Dermis blood vessel endothelial cell (primary cell): ENCODE measurements at regions not wholly inside any gene's neighbourhood (a gene's known extent, or its start where the extent isn't known, plus 50 kb on each side); places are given as distances from the start of the nearest gene placed in this dataset.

ENCODE experiments used
- DNase-seq: peaks from one replicate; pipeline ENCODE4 v3.0.0; 2010

DNA sequence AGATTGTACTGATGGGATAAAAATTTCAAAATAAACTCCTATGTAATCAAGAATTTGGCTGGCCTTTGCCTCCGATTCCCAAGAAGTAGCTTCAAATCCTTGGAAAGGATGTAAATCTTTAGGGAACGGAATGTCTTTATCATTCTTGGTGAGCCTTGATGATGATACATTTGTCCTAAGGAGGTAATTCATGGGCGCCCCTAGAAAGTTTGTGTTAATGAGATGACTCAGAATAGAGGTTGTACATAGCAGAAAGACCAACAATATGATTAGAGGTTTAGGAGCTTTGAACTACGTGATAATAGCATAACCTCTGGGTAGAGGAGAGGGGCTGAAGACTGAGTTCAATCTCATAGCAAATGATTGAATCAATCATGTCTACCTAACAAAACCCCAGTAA is 248.6 kb upstream of the SLITRK3 start:
- no peak for DNase-seq

DNA sequence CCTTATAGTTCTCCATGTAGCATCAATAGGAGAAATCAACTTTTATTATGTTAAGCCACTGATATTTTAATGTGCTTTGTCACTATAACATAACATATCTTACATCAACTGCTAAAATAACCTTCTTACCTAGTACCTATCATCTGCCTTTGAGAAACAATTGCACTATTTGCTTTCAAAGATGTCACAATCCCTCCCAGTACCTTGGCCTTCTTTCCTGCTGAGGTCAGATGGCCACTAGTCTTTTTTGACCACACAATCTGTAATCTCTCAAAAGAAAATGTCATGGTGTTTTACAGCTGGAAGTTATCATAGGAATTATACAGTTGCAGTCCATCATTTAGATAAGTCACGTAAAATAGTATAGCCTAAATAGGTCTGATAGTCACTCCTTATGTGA is 247.5 kb upstream of the SLITRK3 start:
- no peak for DNase-seq

DNA sequence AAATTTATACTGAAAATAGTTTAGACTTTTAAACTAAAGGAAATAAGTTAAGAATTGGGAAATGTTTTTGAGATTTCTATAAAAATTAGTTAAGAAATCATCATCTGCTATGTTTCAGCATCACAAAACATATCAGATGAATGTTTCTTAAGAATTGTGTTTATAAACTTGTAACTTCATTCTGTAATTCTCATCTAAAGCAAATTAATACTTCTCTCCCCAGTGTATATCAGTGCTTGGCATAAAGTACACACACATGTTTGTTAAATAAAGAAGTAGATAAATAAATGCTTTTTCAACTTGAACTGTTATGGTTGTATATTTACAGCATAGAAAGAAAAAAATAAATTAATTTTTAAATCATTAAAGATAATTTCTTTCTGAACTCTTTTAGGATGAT is 245.9 kb upstream of the SLITRK3 start:
- DNase-seq, result no peak

DNA sequence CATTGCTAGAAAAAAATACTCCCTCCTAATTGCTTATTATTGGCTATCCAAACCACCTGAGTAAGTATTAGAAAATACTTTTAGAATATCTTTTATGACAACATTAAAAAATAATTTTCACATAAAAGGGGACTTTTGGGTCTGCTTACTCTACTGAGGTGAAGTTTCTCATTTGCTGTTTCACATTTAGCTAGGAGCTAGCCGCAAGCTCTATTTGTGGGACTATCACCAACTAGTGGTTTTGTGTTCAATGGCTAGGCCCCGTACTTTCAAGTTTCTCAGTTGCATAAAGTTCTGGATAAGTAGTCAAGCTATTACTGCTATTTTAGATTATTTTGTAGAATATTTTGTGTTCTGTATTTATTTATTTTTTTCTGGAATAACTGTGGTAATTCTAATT is 244.2 kb upstream of the SLITRK3 start:
- DNase-seq, result no peak

DNA sequence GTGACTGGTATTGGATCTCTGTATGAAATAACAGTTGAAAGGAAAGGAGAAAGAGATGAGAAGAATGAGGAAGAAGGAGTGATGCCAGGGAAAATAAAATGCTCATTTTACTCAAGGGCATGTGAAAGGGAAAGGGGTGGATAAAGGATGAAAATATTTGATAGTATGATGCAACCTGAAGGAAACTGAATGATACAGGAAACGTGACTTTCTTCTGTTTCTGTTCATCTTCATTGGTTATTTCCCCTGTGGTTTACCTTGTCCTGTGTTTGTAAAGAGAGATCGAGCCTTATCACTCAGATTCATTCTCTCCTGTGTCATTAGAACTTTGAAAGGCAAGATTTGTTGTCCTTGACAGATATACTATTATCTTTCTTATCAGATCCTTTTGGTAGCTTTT is 243.6 kb upstream of the SLITRK3 start:
- no peak for DNase-seq

DNA sequence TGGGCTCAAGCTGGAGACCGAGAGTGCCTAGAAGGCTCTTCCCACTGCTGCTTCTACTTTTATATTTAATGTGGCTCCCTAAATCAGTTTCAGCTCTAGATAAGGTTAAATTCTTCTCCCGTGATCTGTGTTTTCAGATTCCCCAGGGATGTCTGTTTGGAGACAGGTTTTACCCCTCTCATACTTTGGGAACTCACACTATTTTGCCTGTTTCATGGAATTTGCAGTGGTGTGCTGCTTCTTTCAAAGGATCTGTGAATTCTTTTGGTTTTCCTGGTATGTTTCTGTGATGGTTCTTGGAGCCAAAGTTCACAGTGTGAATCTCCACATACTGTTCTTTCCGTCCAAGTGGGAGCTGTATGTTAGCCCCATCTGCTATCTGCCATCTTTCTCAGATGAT is 238.3 kb upstream of the SLITRK3 start:
- DNase-seq, result no peak

DNA sequence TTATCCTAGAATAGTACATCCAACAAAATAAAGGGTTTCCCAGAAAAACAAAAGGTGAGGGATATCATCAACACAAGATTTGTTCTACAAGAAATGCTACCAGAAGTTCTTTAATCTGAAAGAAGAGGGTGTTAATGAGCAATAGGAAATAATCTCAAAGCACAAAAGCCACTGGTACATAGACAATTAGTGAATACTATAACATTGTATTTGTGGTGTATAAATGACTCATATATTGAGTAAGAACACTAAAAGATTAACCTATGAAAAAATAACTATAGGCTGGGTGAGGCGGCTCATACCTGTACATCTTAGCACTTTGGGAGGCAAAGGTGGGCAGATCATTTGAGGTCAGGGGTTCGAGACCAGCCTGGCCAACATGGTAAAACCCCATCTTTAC is 210.2 kb upstream of the SLITRK3 start:
- no peak for DNase-seq

DNA sequence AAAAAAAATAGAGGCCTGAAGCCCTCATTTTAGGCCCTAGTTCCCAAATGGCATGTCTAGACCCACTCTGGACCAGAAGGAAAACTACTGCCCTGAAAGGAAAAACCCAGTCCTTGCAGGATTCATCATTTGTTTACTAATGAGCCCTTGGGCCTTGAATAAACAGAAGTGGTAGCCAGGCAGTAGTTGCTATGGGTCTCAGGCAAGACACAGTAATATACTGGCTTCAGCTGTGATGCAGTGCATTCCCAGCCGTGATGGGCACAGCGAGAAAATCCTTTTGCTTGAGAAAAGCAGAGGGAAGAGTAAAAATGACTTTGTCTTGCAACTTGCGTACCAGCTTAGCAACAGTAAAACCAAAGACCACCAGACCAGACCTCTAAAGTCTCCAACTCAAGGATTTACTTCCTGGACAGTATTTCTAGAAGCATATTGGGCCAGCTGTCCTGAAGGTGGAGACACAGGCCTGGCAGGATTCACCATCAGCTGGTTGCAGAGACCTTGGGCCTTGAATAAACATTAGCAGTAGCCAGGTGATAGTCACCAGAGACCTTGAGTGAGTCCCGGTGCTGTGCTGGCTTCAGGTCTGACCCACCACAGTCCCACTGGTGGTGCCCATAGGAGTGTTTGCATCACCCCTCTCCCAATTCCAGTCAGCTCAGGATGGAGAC is 208.3 kb upstream of the SLITRK3 start:
- DNase-seq, result no peak

DNA sequence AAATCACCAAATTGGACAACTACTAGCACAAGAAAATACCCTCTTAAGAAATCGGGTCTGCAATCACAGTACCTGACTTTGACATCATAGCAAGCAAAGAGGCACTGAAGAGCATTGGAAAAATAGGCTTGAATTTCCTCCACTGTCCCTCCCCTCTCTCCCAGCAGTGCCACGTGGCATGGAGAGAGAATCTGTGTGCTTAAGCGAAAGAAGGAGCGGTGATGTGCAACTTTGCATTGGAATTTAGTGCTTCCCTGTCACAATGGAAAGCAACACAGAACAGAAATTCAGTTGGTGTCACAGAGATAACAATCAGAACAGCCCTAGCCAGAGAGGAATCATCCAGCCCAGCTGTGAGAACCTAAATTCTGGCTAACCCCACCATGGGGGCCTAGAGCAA is 207.5 kb upstream of the SLITRK3 start:
- no peak for DNase-seq

DNA sequence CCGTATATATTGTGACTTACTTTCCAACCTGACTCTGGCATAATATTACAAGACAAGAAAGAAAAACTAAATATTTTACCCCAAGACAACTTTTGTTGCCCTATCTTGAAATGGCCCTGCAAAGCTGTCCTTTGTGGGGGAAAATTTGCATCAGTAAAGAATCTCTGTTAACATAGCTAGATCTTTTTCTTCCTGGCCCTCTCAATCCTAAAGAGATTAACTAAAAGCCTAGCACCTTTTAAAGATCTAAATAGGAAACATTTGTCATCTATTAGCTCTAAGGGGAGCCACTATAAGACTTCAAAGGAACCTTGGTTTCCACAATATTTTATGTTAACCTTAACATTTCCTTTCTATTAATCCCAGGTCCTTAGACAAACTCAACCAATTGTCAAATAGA is 199.0 kb upstream of the SLITRK3 start:
- DNase-seq, result no peak

DNA sequence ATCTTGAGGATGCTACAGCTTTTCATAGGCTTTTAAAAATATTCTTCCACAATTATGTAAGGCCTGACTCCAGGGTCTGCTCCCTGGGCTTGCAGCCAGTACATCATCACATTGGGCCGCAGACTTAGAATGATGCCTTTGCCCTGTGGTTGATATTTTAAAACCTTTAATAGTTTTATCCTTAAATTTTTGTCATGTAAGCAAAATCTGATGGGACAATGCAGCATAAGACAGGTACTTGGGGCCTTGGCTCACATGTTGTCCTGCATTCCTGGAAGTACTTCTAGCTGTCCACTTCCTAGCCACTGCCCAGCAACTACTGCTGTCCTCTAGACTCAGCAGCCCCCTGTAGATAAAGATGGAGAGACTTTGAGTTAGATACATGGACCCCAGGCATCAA is 197.3 kb upstream of the SLITRK3 start:
- no peak for DNase-seq

DNA sequence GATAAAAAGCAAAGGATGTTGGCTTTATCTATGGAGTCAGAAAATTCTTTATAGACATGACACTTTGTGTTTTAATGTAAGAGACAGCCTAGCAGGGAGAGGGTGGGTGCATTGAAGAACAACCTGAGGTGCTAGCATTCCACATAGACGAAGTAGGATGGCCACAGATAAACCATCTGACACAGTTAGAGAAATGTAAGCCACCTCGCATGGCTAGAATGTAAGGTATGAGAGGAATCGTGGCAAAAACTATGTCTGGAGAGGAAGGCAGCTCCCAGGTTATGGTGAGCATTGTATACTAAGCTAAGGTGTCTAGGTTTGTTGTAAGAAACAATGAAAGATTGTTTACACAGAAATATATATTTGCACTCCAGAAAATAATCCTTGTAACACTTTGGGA is 194.0 kb upstream of the SLITRK3 start:
- no peak for DNase-seq

DNA sequence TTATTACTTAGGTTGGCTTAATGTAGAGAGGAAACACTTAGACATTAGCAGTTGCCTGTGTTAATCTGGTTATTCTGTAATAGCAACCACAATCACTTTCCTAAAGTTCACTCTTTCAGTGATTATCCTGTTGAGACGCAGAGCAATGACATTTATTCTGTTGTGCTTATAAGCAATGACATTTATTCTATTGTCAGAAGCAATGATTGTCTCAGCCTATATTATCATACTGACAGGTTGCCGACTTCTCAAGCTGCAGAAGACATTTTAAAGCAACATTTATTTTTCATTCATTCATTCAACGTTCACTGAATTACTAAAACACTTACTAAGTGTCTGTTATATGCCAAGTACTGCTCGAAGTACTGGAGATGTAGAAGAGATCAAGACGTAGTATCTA is 193.5 kb upstream of the SLITRK3 start:
- DNase-seq, result no peak

DNA sequence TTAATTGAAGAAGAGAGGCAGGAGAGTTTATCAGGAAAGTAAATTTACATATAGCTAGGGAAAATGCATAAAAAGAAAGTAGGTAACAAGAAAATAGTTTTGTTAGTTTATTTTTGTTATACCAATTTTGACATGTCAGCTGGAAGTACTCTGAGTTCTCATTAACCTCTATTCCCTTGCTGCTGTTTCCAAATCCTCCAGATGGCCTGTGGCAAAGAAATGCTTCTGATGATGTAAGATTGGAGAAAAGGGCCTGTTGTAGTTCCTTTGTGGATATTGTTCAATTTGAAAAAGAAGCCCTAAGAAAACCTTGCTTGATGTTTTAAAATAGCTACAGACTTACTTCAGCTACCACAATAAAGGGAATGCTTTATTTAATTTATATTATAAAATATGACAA is 192.9 kb upstream of the SLITRK3 start:
- DNase-seq, result no peak

DNA sequence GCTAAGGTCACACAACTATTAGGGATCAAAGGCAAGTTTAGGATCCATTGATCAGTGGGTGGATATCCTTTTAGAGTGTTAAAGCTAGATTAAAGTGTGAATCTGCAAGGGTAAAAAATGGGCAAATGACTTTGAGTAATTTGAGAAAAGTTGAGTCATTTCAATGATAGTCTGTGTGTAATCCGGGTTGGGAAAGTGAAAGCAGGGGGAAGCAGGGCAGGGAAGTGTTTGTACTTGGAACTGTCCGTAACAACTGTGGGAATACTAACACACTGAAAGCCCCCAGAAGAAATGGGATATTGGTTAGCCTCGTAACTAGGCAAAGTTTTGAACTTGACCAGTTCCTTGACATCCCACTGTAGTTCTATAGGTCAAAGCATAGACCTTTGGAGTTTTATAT is 187.2 kb upstream of the SLITRK3 start:
- DNase-seq, result no peak

DNA sequence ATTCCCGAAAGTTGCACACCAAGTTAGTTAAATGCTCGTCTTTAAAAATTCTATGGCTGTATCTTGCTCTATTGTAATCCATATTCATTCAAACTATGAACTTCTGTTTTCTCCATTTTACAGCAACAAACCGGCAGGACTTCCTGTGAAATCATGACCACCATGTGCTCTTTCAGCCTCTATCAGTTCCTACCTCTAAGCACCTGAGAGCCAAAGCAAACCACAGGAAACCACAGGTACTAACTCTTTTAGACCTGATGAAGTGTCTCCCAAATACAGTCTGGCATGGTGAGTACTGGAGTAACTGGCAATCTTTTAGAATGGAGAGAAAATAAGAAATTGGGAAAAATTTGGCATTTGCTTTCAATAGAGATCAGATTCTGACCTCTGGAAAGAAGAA is 186.5 kb upstream of the SLITRK3 start:
- DNase-seq, result no peak

DNA sequence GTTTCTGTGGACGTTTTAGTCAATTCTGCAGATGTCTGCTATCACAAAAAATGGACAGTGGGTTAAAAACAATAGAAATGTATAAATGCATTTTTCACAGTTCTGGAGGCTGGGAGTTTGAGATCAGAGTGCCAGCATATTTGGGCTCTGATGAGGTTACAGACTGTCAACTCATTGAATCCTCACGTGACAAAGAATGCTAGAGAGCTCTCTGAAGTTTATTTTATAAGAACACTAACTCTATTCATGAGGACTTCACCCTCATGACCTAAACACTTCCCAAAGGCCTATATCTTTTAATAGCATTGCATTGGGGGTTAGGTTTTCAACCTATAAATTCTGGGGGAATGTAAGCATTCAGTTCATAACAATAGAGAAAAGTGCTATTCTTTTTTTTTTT is 182.6 kb upstream of the SLITRK3 start:
- DNase-seq, result no peak

DNA sequence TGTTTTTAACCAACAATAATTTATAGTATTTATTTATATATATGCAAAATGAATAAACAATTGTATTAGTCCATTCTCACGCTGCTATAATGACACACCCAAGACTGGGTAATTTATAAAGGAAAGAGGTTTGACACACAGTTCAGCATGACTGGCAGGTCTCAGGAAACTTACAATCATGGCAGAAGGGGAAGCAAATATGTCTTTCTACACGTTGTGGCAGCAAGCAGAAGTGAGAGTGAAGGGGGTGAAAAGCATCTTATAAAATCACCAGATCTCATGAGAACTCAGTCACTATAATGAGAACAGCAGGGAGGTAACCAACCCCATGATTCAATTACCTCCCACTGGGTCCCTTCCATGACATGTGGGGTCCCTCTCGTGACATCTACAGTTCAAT is 162.8 kb upstream of the SLITRK3 start:
- DNase-seq, result no peak

DNA sequence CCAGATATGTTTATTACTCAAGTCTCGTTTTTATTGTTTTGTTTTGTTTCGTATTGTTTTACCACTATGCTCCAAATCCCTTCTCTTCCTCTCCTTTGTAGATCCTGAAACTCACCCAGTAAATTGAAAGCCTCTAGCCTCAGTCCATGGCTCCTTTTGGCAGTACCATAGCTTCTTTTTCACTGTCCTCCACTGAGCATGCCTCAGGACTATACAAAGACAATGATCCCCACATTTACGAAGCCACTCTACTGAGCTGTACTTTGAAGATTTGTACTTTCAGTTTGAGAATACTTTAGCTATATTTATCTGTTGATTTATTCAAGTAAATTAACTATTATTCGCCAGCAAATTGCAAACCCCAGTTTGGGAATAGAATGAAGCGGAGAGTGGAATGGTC is 159.1 kb upstream of the SLITRK3 start:
- DNase-seq, result no peak

DNA sequence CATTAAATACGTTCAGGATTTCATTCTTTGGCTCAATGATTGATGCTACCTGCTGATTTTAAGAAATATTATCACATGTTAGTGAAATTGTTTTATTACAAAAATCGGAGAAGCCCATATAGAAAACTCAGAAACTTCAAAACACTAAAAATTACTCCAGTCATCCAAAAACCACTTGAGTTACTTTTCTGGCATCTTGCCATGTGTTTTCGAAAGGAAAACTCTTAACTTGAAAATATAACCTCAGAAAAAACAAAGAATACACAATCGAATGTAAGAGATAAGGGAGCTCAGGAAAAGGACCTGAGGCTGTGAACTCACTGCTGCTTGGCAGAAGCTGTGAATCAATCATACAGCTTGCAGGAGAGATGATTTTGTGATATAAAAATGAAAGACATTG is 151.3 kb upstream of the SLITRK3 start:
- DNase-seq, result no peak

DNA sequence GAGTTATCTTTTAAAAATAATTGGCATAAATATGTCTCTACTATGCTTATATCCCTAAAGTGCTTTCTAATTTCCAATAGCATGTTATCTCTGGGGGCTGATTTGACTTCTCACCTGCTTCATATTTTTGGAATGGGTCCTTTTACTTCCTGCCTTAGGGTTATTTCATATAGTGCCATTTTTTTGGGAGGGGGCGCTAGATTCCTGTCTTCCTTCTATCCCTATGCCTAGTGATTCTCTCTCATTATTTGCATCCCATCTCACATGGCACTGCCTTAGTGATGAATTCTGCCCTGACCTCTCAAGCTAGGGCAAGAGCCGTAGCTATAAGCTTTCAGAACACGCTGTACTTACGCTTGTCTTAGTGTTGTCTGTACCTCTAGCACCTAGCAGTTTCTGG is 150.3 kb upstream of the SLITRK3 start:
- no peak for DNase-seq

DNA sequence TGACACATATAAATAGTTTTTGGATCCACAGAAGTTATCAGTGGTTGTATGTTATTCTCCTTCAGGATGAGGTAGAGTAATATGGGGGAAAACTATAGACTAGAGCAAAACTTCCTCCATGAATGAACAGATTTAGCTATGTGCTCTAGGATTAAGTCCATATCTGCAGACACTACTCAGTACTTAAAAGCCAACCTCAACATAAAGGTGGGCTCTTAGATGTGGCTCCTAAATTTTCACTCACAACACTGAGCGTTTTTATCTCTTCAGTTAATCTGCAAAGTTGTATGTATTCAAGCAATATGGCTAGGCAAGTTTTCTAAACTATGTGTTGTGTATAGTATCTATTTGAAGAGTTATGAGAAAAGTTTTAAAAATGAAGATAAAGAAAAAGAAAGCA is 147.0 kb upstream of the SLITRK3 start:
- DNase-seq, result no peak

DNA sequence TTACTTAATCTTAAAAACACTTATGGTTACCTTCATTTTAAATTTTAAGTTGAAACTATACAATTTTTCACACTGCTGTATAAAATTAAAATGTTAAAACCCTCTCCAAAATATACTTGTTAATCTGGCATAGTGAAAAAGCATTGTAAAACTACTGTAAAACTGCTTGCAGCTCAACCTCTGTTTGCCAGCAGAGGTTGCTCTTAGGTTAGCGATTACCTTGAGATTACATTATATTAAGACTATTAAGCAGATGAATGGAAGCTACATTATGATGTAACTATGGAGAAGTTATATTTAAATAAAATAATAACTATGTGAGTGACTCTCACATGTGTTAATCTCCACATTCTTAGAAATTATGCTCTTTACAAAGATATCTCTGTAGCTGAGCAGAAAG is 143.6 kb upstream of the SLITRK3 start:
- DNase-seq, result no peak

DNA sequence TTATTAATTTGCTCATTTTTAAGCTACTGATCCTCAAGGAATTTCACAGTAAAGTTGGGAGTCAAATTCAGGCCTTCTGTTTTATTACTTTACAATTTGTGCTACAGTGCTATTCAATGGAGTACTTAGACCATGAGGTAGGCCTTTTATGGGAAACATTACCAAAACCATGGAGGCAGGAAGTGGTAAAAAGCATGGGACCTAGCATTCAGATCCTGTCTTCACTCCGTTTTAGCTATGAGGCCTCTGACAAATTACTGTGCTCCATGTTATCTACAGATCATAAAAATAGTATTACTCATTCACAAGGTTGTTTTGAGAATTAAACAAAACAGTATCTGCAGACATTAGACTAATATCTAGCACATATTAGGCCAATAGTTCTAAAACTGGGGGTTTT is 140.6 kb upstream of the SLITRK3 start:
- no peak for DNase-seq
